GM12874 (cell line): ENCODE measurements at regions not wholly inside any gene's neighbourhood (a gene's known extent, or its start where the extent isn't known, plus 50 kb on each side); places are given as distances from the start of the nearest gene placed in this dataset.

Experiments used
- TF ChIP-seq, protein P1 (sequence below): IDR thresholded peaks from 2 replicates; pipeline ENCODE4 v1.5.1; 2011; ENCODE audit warnings: low read depth, mild to moderate bottlenecking, control low read depth, low read length, moderate library complexity; ENCODE audit not compliant: insufficient read depth

DNA sequence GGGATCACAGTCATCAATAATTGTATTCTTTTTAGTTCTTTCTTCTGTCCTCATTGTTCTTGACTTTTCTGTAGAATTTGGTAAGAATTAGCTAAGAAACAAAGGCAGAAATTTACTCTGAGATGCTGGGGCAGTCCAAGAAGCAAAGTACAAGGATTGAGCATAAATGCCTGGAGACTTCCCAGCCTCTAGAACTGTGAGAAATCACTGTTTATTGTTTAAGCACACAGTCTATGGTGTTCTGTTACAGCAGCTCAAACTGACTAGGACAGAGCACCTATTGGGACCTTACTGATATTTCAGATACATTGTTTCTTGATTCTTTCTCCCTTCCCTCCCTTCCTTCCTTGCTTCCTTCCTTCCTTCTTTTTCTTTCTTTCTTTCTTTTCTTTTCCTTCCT is 192.7 kb upstream of the SLC35B3 start:
- TF ChIP-seq, protein P1, sequence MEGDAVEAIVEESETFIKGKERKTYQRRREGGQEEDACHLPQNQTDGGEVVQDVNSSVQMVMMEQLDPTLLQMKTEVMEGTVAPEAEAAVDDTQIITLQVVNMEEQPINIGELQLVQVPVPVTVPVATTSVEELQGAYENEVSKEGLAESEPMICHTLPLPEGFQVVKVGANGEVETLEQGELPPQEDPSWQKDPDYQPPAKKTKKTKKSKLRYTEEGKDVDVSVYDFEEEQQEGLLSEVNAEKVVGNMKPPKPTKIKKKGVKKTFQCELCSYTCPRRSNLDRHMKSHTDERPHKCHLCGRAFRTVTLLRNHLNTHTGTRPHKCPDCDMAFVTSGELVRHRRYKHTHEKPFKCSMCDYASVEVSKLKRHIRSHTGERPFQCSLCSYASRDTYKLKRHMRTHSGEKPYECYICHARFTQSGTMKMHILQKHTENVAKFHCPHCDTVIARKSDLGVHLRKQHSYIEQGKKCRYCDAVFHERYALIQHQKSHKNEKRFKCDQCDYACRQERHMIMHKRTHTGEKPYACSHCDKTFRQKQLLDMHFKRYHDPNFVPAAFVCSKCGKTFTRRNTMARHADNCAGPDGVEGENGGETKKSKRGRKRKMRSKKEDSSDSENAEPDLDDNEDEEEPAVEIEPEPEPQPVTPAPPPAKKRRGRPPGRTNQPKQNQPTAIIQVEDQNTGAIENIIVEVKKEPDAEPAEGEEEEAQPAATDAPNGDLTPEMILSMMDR, result no peak

DNA sequence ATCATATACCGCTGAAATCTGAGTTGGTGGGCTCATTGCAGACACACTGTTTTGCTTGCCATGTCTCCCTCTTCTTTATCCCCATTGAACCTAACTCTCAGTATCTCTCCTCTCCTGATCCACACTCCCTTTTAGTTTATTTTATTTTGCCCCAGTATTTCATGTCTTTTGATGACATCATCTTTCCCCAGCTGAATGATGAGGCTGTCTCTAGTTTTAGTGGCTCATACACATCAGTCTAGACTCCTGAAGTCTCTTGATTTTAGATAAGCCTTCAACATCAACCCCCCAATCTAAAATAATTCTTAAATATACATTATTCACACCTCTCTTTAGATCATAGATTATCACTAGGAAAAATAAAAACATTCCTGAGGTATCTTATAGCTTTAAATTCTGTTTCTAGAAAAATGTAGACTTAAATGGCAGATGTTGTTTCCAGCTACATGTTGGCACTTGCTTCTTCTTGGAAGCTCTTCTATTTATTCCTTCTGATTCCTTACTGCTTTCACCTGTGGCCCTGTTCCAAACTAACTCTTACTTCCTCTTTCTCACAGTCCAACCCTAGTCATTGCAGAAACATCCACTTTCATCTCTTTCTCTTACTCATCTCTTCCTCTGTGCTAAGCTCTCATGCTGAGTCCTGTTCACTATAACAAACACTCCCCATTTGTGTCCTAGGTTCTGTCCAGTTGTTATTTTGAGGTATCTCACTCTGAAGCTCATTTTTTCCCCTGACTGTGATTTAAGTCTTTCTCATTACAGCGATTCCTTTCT is 191.9 kb upstream of the SLC35B3 start:
- TF ChIP-seq, protein P1, result no peak

DNA sequence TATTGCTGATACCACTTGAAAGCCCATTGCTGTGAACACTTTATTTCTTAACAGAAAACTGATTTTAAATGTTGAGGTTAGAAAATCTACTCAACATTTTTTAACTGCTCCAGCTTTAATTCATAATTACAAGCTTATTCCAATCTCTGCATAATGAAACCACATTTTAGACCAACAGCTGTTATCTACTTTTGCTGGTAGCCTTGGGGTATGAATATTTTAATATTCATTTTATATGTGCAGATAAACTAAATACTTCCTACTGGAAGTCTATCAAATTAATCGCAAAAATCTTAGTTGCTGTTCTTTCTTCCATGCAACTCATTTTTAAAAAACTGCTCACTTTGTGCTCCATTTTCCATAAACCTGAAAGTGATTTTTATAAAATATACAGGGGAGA is 189.3 kb upstream of the SLC35B3 start:
- TF ChIP-seq, protein P1, result no peak

DNA sequence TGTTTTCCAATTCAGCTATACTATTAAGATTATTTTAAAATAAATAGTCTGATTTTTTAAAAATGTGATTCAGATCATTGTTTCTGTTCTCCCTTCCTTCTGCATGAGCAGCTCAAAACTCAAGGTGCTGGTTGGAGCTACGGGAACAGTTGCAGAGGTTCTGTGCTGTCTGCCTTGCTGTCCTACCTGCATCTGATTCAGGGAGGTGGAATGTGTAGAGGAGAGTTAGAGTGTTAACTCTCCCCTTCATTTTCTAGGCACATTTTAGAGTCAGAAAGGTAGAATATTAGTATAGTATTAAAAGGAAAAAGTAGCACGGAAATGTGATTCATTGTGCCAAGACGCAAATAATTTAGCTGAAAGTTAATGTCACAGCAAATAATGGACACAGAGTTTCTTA is 188.1 kb upstream of the SLC35B3 start:
- TF ChIP-seq, protein P1, result no peak

DNA sequence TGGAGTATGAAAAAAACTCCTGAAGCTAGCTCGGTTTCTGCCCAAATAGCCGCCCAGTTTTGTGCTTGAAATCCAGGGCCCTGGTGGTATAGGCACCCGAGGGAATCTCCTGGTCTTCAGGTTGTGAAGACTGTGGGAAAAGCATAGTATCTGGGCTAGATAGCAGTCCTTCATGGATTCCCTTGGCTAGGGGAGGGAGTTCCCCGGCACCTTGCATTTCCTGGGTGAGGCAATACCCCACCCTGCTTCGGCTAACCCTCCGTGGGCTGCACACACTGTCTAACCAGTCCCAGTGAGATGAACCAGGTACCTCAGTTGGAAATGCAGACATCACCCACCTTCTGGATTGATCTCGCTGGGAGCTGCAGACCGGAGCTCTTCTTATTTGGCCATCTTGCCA is 184.5 kb upstream of the SLC35B3 start:
- TF ChIP-seq, protein P1, result no peak

DNA sequence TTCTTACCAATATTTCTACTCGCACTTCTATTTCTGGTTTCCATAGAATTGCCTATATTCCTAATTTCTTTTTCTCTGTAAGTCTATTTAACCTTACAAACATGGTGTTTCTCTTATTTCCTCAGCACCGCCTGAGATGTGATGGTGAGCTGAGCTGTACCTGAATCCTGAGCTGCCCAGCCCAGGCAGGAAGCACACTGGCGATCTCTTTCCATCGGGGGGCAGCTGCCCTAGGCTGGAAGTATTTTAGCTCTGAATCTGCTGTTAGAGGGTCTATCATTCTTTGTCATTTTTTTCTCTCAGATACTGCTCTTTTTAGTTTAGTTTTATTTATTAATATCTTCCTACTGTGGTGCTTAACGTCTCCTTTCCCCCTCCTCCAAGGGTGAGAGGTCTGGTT is 173.4 kb upstream of the SLC35B3 start:
- TF ChIP-seq, protein P1, result no peak

DNA sequence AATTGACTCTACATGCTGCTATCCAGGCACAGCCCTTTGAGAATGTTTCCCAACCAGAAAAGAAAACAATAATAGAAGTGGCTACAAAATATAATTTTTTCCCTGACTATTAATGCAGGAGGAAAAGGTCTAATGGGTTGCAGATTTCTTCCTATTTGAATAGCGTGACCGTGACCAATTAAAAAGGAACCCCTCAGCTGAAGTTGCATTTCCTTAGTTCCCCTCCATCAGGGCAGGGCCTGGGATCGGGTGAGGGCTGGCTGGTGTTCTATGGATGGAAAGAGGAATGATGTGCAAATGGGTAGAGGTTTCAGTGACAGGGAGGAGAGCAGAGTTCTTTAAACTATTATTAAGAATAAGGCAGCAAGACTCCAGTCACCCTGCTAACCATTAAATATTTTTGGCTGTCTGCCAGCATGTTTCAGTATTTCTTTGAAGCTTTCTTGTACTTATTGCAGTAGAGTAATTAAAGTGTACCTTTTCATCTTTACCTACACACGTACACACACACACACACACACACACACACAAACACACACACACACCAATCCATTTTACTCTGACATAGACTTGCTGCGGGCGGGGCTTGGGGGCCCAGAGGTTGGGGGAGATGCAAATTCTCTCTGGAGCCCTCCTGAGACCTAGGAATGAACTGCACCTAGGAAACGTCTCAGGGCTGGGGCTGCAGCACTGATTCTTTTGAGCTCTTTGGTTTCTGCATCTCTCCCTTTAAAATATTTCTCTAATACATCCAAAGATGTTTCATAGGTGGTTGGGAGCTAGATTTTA is 154.8 kb upstream of the SLC35B3 start:
- TF ChIP-seq, protein P1, result no peak
